ENCODE measurements at regions not wholly inside any gene's neighbourhood (a gene's known extent, or its start where the extent isn't known, plus 50 kb on each side); places are given as distances from the start of the nearest gene placed in this dataset.

DNA sequence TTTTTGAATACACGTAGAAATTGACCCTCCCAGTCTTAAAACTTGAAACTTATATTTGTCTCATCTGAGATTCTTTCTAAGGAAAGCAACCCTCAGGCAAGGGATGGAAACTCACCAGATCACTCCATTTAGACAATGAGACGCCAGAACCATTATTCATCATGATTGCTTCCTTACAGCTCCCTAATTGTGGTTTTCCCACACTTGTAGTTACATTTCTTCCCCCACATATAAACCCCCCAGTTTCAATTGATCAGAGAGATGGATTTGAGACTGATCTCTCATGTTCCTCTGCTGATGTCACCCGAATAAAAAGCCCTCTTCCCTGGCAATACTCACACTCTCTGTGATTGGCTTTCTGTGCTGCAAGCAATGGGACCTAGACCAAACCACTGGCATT, 197.9 kb upstream of the STARD13 start:
- 60% methylated on average over 1 of the region's 3 CpGs for WGBS (ENCODE audit: insufficient coverage)
- intact Hi-C loops (cut with micrococcal nuclease) = no loop called here
- ATAC-seq (ENCODE audit: low read depth) (no peak), DNase-seq (no peak)
- Mint-ChIP-seq H3K4me3 (no peak overlapping the region), H3K4me1 (peaks cover 5% of the 10 kb centered on the region), H3K9me3 (ENCODE audit: insufficient read depth) (peaks cover 5% of the 10 kb centered on the region), H3K27ac (no peak overlapping the region), H3K27me3 (peaks cover 20% of the 10 kb centered on the region)
- ChIA-PET CTCF (no interaction called here), POLR2A (no interaction called here)
- Histone ChIP-seq H3K27ac (ENCODE audit: low read length in 2 of 2) (no peak overlapping the region), H3K36me3 (replicated peaks in 1 of 2; ENCODE audit: control extremely low read depth in 1 of 2, control insufficient read depth in 1 of 2, extremely low read depth in 1 of 2, insufficient read depth in 2 of 2, low read length in 1 of 2) (no peaks in the 10 kb centered on the region), H4K20me1 (ENCODE audit: control insufficient read depth, insufficient read depth, low read length, poor library complexity, severe bottlenecking) (no peaks in the 10 kb centered on the region), H3K27me3 (replicated peaks in 1 of 4; ENCODE audit: control extremely low read depth in 1 of 4, control insufficient read depth in 3 of 4, insufficient read depth in 4 of 4, low read length in 3 of 4) (peaks cover 0 to 4% (median 0%) of the 10 kb centered on the region in 4 experiments), H2AFZ (ENCODE audit: insufficient read depth, low read depth, low read length, poor library complexity, severe bottlenecking) (no peak overlapping the region), H3K4me2 (replicated peaks; ENCODE audit: low read depth, low read length, poor library complexity, severe bottlenecking) (no peak overlapping the region), H3K9me3 (ENCODE audit: control extremely low read depth in 1 of 3, control insufficient read depth in 2 of 3, insufficient read depth in 1 of 3, low read length in 2 of 3) (peaks cover 0 to 1% (median 0%) of the 10 kb centered on the region in 3 donors), H3K4me1 (ENCODE audit: control insufficient read depth in 2 of 2, insufficient read depth in 2 of 2, low read length in 2 of 2) (peaks cover 0 to 3% of the 10 kb centered on the region in 2 donors), H3K9ac (ENCODE audit: low read length) (no peak overlapping the region), H3K79me2 (ENCODE audit: control insufficient read depth, insufficient read depth, low read length) (no peaks in the 10 kb centered on the region), H3K4me3 (ENCODE audit: control extremely low read depth in 1 of 5, extremely low read depth in 1 of 5, insufficient read depth in 1 of 5, low read depth in 2 of 5, low read length in 4 of 5) (no peak overlapping the region)
- no peak for TF ChIP-seq EZH2 (IDR thresholded peaks at IDR 0.05; ENCODE audit: borderline replicate concordance, insufficient read depth, low read depth, low read length, poor library complexity, severe bottlenecking)
- TF ChIP-seq, protein P1, sequence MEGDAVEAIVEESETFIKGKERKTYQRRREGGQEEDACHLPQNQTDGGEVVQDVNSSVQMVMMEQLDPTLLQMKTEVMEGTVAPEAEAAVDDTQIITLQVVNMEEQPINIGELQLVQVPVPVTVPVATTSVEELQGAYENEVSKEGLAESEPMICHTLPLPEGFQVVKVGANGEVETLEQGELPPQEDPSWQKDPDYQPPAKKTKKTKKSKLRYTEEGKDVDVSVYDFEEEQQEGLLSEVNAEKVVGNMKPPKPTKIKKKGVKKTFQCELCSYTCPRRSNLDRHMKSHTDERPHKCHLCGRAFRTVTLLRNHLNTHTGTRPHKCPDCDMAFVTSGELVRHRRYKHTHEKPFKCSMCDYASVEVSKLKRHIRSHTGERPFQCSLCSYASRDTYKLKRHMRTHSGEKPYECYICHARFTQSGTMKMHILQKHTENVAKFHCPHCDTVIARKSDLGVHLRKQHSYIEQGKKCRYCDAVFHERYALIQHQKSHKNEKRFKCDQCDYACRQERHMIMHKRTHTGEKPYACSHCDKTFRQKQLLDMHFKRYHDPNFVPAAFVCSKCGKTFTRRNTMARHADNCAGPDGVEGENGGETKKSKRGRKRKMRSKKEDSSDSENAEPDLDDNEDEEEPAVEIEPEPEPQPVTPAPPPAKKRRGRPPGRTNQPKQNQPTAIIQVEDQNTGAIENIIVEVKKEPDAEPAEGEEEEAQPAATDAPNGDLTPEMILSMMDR (IDR thresholded peaks at IDR 0.05) = no peak

GRCh38 chr13:33485247-33485646, 199.7 kb upstream of the STARD13 start:
- H3K4me3 ChIP-seq (ENCODE audit: control extremely low read depth in 1 of 5, extremely low read depth in 1 of 5, insufficient read depth in 1 of 5, low read depth in 2 of 5, low read length in 4 of 5) = no peak overlapping the region
- peaks cover 16% of the 10 kb centered on the region for H3K27me3 Mint-ChIP-seq
- H3K4me2 ChIP-seq (replicated peaks; ENCODE audit: low read depth, low read length, poor library complexity, severe bottlenecking) = no peak overlapping the region
- no peak overlapping the region for H2AFZ ChIP-seq (ENCODE audit: insufficient read depth, low read depth, low read length, poor library complexity, severe bottlenecking)
- peaks cover 5% of the 10 kb centered on the region for H3K4me1 Mint-ChIP-seq
- ChIA-PET POLR2A (no interaction called here), CTCF (no interaction called here)
- H3K27ac ChIP-seq (ENCODE audit: low read length in 2 of 2) = no peak overlapping the region
- H3K27ac Mint-ChIP-seq = no peak overlapping the region
- H3K9me3 Mint-ChIP-seq (ENCODE audit: insufficient read depth) = peaks cover 5% of the 10 kb centered on the region
- no peak overlapping the region for H3K9ac ChIP-seq (ENCODE audit: low read length)
- no peaks in the 10 kb centered on the region for H4K20me1 ChIP-seq (ENCODE audit: control insufficient read depth, insufficient read depth, low read length, poor library complexity, severe bottlenecking)
- H3K4me3 Mint-ChIP-seq = no peak overlapping the region
- WGBS (ENCODE audit: insufficient coverage) = no CpG with 5 or more reads among the region's 1 CpG
- DNase-seq = no peak
- peaks cover 0 to 3% of the 10 kb centered on the region in 2 donors for H3K4me1 ChIP-seq (ENCODE audit: control insufficient read depth in 2 of 2, insufficient read depth in 2 of 2, low read length in 2 of 2)
- intact Hi-C loops (cut with micrococcal nuclease) = no loop called here
- TF ChIP-seq, protein P1 (IDR thresholded peaks at IDR 0.05) = no peak
- no peak for TF ChIP-seq EZH2 (IDR thresholded peaks at IDR 0.05; ENCODE audit: borderline replicate concordance, insufficient read depth, low read depth, low read length, poor library complexity, severe bottlenecking)
- no peak for ATAC-seq (ENCODE audit: low read depth)
- no peaks in the 10 kb centered on the region for H3K36me3 ChIP-seq (replicated peaks in 1 of 2; ENCODE audit: control extremely low read depth in 1 of 2, control insufficient read depth in 1 of 2, extremely low read depth in 1 of 2, insufficient read depth in 2 of 2, low read length in 1 of 2)
- H3K9me3 ChIP-seq (ENCODE audit: control extremely low read depth in 1 of 3, control insufficient read depth in 2 of 3, insufficient read depth in 1 of 3, low read length in 2 of 3) = no peaks in the 10 kb centered on the region
- peaks cover 0 to 4% (median 0%) of the 10 kb centered on the region in 4 experiments for H3K27me3 ChIP-seq (replicated peaks in 1 of 4; ENCODE audit: control extremely low read depth in 1 of 4, control insufficient read depth in 3 of 4, insufficient read depth in 4 of 4, low read length in 3 of 4)
- no peaks in the 10 kb centered on the region for H3K79me2 ChIP-seq (ENCODE audit: control insufficient read depth, insufficient read depth, low read length)

All from B cell (primary cell).